ENCODE measurements at regions not wholly inside any gene's neighbourhood (a gene's known extent, or its start where the extent isn't known, plus 50 kb on each side); places are given as distances from the start of the nearest gene placed in this dataset.
"Not testable (repeated sequence)": the region's sequence is repeated elsewhere in the genome, so short reads cannot be mapped to it uniquely, and the experiment has no call there.

DNA sequence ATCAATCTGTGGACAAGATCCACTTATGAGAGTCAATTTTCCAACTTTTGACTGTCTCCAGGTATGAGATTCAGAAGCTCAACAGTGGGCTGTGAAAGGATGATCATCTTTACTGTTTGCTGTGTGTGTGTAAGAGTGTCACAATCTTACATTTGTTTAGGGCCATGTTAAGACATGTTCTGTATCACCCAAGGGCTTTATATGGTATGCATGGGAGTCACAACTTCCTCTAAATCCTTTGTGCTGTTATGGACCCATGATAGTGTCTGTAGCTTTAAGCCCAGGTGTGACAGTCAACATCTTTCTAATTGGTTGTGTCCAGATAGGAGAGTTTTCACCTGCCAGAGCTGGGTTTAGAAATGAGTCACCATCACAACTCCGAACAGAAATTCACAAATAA lies 70.2 kb downstream of the ZNF726 start:
- not testable (repeated sequence) for H3K27me3 Mint-ChIP-seq (ENCODE audit: unreplicated experiment); DNase-seq; H3K4me3 Mint-ChIP-seq (ENCODE audit: unreplicated experiment); H3K9me3 Mint-ChIP-seq (ENCODE audit: unreplicated experiment); H3K4me1 Mint-ChIP-seq (ENCODE audit: low read depth, unreplicated experiment); H3K27ac Mint-ChIP-seq (ENCODE audit: unreplicated experiment); H3K36me3 Mint-ChIP-seq (ENCODE audit: unreplicated experiment)

DNA sequence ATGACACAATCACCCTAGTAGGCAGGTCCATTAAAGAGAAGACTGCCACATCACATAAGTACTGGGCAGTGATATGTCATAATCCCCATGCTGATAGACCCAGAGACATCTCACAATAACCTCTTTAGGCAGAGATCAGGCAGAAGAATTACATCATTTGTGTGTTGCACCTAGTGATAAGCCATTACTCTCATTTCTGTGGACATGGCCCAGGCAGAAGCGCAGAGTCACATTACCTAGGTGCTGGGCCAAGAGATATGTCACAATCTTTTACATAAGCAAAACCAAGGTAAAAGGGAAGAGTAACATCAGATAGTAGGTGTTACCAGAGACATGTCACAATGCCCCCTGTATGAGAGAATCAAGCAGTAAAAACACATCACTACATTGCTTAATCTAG lies 71.9 kb downstream of the ZNF726 start:
- Mint-ChIP-seq H3K4me3 (ENCODE audit: unreplicated experiment) (no peak overlapping the region), H3K27ac (ENCODE audit: unreplicated experiment) (no peak overlapping the region), H3K4me1 (ENCODE audit: low read depth, unreplicated experiment) (no peaks in the 10 kb centered on the region), H3K9me3 (ENCODE audit: unreplicated experiment) (no peaks in the 10 kb centered on the region), H3K36me3 (ENCODE audit: unreplicated experiment) (peaks cover 10% of the 10 kb centered on the region), H3K27me3 (ENCODE audit: unreplicated experiment) (peaks cover 2% of the 10 kb centered on the region)
- DNase-seq: no peak
- no peak for TF ChIP-seq CTCF (IDR thresholded peaks at IDR 0.05; ENCODE audit: partially characterized antibody, unreplicated experiment)

- H3K9me3 Mint-ChIP-seq (ENCODE audit: unreplicated experiment): peaks cover 3% of the 10 kb centered on the region
Measured at GRCh38 chr19:23991170-23991569, 76.5 kb downstream of the ZNF726 start.

DNA sequence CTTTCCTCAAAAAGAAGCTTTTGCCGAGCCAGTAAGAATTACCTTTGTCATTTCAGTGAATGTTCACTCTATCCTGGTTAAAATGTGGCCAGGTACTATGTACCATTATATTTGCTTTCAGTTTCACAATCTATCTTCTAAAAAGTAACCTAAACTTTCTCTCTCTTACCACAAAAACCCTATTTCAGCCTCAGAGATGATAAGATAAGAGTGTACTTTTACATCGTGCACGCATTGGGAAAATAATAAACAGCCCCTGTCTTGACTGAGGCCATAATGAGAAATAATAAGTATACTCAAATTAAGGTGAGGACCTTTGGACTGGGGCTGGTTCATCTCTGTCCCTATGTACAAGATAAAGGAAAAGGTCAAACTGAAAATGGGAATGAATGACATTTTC lies 77.7 kb downstream of the ZNF726 start:
- TF ChIP-seq CTCF (IDR thresholded peaks at IDR 0.05; ENCODE audit: partially characterized antibody, unreplicated experiment): no peak
- Mint-ChIP-seq H3K36me3 (ENCODE audit: unreplicated experiment) (peaks cover 18% of the 10 kb centered on the region), H3K4me1 (ENCODE audit: low read depth, unreplicated experiment) (no peaks in the 10 kb centered on the region), H3K9me3 (ENCODE audit: unreplicated experiment) (peaks cover 5% of the 10 kb centered on the region), H3K27me3 (ENCODE audit: unreplicated experiment) (peaks cover 2% of the 10 kb centered on the region), H3K4me3 (ENCODE audit: unreplicated experiment) (no peak overlapping the region), H3K27ac (ENCODE audit: unreplicated experiment) (no peak overlapping the region)
- no peak for DNase-seq

More at GRCh38 chr19:23991170-23991569, 76.5 kb downstream of the ZNF726 start:
- Mint-ChIP-seq H3K4me3 (ENCODE audit: unreplicated experiment) (no peak overlapping the region), H3K27ac (ENCODE audit: unreplicated experiment) (no peak overlapping the region), H3K4me1 (ENCODE audit: low read depth, unreplicated experiment) (no peaks in the 10 kb centered on the region), H3K27me3 (ENCODE audit: unreplicated experiment) (no peaks in the 10 kb centered on the region), H3K36me3 (ENCODE audit: unreplicated experiment) (peaks cover 13% of the 10 kb centered on the region)
- no peak for TF ChIP-seq CTCF (IDR thresholded peaks at IDR 0.05; ENCODE audit: partially characterized antibody, unreplicated experiment)
- DNase-seq: no peak

GRCh38 chr19:23993440-23993839 lies 78.8 kb downstream of the ZNF726 start:
- peaks cover 22% of the 10 kb centered on the region for H3K36me3 Mint-ChIP-seq (ENCODE audit: unreplicated experiment)
- H3K4me3 Mint-ChIP-seq (ENCODE audit: unreplicated experiment): no peak overlapping the region
- H3K27me3 Mint-ChIP-seq (ENCODE audit: unreplicated experiment): peaks cover 4% of the 10 kb centered on the region
- H3K27ac Mint-ChIP-seq (ENCODE audit: unreplicated experiment): no peak overlapping the region
- no peaks in the 10 kb centered on the region for H3K4me1 Mint-ChIP-seq (ENCODE audit: low read depth, unreplicated experiment)
- no peak for TF ChIP-seq CTCF (IDR thresholded peaks at IDR 0.05; ENCODE audit: partially characterized antibody, unreplicated experiment)
- peaks cover 9% of the 10 kb centered on the region for H3K9me3 Mint-ChIP-seq (ENCODE audit: unreplicated experiment)
- no peak for DNase-seq

GRCh38 chr19:23996549-23996948 lies 81.9 kb downstream of the ZNF726 start:
- H3K9me3 Mint-ChIP-seq (ENCODE audit: unreplicated experiment): peaks cover 27% of the 10 kb centered on the region
- DNase-seq: no peak

More at GRCh38 chr19:23996549-23996948, 81.9 kb downstream of the ZNF726 start:
- H3K27me3 Mint-ChIP-seq (ENCODE audit: unreplicated experiment): peaks cover 9% of the 10 kb centered on the region
- H3K4me3 Mint-ChIP-seq (ENCODE audit: unreplicated experiment): no peak overlapping the region
- no peaks in the 10 kb centered on the region for H3K4me1 Mint-ChIP-seq (ENCODE audit: low read depth, unreplicated experiment)
- no peak overlapping the region for H3K27ac Mint-ChIP-seq (ENCODE audit: unreplicated experiment)
- TF ChIP-seq CTCF (IDR thresholded peaks at IDR 0.05; ENCODE audit: partially characterized antibody, unreplicated experiment): peak; percentile 54
- peaks cover 27% of the 10 kb centered on the region for H3K36me3 Mint-ChIP-seq (ENCODE audit: unreplicated experiment)

All from glutamatergic neuron (in vitro differentiated cells).